HT-29 (cell line): ENCODE measurements at regions not wholly inside any gene's neighbourhood (a gene's known extent, or its start where the extent isn't known, plus 50 kb on each side); places are given as distances from the start of the nearest gene placed in this dataset.

Experiments
- DNase-seq: peaks from one replicate; pipeline ENCODE4 v3.0.0-alpha.2; 2015; ENCODE audit warnings: low spot score

DNA sequence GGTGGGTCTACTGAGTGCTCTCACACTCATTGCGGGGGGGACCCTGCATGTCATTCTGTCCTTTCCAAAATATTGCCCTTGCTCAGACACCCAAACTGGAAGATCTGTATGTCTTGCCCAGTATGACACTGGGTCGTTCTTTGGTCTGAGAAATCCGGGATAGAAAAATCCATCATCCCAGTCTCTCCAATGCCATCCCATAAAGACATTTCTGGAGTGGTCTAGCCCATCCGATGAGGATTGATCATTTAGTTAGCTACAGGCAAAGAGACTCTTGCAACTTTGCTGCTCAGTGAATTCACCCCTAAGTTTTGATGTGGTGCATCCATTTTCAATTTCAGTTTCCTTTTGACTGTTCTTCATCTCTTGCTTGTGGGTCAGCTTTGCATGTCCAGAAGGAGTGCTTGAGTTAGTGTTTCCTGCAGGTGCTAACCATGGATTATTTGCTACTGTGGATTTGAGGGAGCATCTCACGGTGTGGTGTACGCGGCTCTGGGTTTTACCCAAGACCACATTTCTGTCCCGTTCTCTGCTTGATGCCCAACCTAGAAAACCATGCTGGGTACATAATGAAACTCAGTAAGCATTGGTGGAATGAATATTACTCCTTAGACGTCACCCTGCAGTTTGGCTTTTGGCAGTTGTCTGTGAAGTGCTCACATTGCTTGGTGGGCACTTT lies 247.0 kb upstream of the MKI67 start:
- DNase-seq = no peak

DNA sequence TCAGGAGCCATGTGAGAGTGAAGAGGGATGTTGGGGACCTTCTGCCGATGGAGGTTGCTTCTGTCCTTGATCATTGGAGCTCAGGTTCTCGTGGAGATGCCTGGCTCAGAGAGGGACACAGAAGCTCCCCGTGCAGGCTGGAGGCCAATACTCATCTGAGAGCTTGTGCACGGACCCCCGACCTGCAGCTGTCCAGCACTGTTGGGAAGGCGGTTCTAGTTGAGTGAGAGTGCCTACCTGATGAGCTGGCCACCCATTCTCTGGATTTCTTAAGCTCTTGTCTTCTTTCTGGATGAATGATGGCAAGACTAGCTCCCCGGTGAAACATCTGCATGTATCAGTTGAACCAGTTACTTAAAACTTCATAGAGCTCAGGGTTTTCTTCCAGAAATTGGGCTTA lies 247.6 kb upstream of the MKI67 start:
- DNase-seq = no peak

- DNase-seq = no peak
These were observed 248.9 kb upstream of the MKI67 start for GRCh38 chr10:128375171-128375570.

GRCh38 chr10:128377364-128377987 lies 251.3 kb upstream of the MKI67 start:
- no peak for DNase-seq

GRCh38 chr10:128377988-128378387 lies 251.8 kb upstream of the MKI67 start:
- DNase-seq = no peak

GRCh38 chr10:128380946-128381345 lies 254.7 kb upstream of the MKI67 start:
- no peak for DNase-seq

GRCh38 chr10:128382225-128382624 lies 256.0 kb upstream of the MKI67 start:
- DNase-seq = no peak

- DNase-seq = no peak
These were observed 258.6 kb upstream of the MKI67 start for GRCh38 chr10:128384831-128385230.

DNA sequence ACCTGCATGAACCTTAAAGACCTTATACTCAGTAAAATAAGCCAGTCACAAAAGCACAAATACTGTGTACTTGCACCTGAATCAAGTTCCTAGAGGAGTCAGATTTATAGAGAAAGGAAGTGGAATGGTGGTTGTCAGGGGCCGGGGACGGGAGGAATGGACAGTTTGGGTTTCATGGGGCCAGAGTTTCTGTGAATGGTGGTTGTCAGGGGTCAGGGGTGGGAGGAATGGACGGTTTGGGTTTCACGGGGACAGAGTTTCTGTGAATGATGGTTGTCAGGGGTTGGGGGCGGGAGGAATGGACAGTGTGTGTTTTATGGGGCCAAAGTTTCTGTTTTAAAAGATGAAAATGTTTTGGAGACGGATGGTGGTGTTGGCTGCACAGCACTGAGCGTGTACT lies 260.0 kb upstream of the MKI67 start:
- no peak for DNase-seq

GRCh38 chr10:128386816-128387604 lies 260.8 kb upstream of the MKI67 start:
- no peak for DNase-seq

DNA sequence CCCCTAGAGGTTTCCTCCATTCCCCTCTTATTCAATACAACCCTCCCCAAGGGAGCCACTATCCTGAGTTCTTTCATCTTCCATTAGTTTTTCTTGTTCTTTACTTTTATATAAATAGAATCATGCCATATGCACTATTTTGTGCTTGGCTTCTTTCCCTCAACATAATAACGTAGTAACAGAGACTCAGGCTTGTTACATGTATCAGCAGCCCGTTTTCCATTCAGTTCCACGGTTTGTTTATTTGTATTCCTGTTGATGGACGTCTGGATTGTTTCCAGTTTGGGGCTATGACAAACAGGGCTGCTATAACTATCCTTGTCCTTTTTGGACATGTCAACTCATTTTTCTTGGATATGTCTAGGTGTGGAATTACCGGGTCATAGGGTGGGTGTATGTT lies 264.4 kb upstream of the MKI67 start:
- no peak for DNase-seq

DNA sequence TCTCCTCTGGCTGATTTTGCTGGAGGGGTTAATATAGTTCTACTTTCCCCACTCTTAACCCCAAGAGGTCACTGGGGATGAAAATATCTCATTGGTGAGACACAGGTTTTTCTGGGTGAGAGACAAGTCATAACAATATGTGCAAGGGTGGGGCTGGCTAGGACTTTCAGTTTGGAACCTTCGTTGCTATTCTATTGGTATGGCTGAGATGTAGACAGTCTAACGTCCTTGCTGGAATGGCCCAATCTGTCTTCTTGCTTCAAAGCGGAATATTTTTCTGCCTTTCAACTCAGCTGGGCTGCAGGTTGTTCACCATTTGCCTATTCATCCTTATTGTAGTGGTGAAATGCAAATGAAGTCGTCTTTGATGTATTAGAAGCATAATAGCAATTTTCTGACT lies 267.3 kb upstream of the MKI67 start:
- no peak for DNase-seq

GRCh38 chr10:128398118-128398517 lies 271.9 kb upstream of the MKI67 start:
- DNase-seq = no peak

DNA sequence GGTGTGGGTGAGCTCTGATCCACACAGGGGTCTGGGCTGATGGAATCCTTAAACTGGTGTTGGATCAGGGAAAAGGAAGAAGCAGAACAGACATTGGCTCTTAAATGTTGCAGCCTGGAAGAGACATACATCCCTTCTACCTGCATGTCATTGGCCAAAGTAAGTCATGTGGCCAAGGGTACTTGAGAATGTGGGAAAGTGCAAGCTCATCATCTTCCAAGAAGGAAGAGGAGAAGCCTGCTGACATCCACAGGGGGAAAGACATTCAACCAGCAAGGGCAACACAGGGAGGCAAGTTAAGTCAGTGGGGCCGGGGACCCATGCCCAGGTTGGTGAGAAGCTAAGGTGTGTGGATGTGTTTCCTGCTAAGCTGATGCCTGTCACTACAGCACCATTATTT lies 272.8 kb upstream of the MKI67 start:
- DNase-seq = no peak

GRCh38 chr10:128400564-128400963 lies 274.3 kb upstream of the MKI67 start:
- no peak for DNase-seq

- DNase-seq = no peak
These were observed 279.2 kb upstream of the MKI67 start for GRCh38 chr10:128405450-128405849.

GRCh38 chr10:128411643-128412042 lies 285.4 kb upstream of the MKI67 start:
- DNase-seq = no peak

DNA sequence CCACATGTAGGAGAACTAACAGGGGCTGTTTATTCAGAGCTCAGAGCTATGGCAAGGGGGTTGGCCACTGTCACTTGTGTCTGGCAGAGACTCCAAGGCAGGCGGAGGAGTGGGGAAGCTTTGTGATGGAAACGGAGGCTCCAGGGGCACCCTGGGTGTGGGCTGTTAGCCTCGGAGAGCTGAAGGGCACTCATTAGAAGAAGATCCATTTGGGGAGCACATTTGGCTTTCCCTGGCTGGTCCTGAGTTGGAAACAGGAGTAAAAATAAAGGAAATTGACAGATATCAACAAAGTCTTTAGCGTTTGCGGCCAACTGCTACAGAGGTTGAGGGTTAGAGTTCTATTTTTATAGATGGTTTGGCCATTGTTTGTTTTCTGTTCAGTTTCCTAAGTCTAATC lies 288.3 kb upstream of the MKI67 start:
- no peak for DNase-seq

GRCh38 chr10:128416231-128416630 lies 290.0 kb upstream of the MKI67 start:
- DNase-seq = no peak

DNA sequence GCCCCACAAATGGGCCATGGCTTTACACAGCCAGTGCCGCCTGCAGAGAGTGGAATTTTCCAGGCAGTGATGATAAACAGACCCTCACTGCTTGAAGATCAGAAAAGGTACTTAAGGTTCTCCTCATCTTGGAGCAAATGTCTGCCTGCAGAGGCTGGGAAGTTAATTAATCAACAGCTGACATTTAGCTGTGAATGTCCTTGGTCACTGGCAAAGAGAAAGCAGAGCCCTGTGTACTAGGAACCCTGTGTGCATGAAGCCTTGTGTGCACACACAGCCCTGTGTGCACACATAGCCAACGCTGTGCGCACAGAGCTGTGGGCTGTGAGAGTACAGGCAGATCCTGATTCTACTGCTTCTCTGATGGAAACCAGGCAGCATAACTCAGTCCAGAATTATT lies 291.6 kb upstream of the MKI67 start:
- DNase-seq = no peak

GRCh38 chr10:128418819-128419218 lies 292.6 kb upstream of the MKI67 start:
- no peak for DNase-seq

DNA sequence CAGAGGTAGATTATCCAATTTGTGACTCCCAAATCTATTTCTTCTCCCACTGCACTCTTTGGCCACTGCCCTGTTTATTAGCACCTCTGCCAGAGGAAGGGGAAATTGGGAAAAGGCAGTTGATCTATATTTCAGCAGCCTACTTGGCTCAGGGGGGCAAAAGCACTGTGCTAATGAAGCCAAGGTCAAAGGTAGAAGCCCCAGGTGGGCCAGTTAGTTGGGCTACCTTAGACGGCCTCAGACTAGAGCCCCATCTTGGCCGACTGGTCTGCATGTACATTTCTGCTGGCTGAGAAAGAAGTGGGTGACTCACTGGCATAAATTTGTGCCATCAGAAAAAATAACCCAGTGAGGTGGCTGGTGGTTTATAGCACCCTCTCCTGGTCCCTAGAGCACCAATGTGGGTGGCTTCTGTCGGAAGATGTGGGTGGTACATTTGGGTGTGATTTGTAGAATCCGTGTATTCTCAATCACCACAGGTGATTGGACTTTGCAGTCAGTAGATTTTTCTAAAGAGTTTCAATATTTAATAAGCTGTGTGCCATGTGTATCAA lies 293.3 kb upstream of the MKI67 start:
- no peak for DNase-seq

- no peak for DNase-seq
These were observed 294.4 kb upstream of the MKI67 start for GRCh38 chr10:128420623-128421022.
